SK-N-MC (cell line): ENCODE measurements at regions not wholly inside any gene's neighbourhood (a gene's known extent, or its start where the extent isn't known, plus 50 kb on each side); places are given as distances from the start of the nearest gene placed in this dataset.

Experiments
- EZH2 ChIP-seq: fragments of 200-600 bp; sonication (generic); IDR thresholded peaks from one replicate; pipeline ENCODE4 v1.6.1; 2017; ENCODE audit warnings: antibody characterized with exemption
- POLR2AphosphoS5 ChIP-seq: IDR thresholded peaks from 2 replicates; pipeline ENCODE4 v1.6.1; 2012; ENCODE audit warnings: mild to moderate bottlenecking, low read depth, low read length, borderline replicate concordance

DNA sequence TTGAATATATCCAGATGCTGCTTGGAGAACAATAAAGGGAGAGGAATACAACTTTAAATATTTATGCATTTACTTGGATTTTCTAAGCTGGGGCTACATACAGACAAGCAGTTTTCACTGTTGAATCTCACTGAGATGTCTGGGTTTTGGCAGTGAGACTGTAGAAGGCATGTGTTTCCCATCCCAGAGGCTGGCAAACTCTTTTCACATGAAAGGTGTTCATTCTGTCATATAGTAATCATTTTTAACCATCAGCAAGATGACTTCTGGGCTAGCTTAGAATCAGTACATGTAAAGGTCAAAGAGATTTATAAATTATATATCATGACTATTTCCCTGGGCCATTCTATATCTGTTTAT is 218.7 kb upstream of the SGO1 start:
- TF ChIP-seq EZH2 (no peak), POLR2AphosphoS5 (no peak)
